ENCODE measurements at regions not wholly inside any gene's neighbourhood (a gene's known extent, or its start where the extent isn't known, plus 50 kb on each side); places are given as distances from the start of the nearest gene placed in this dataset.

GRCh38 chr3:80682235-80682634, 914.4 kb upstream of the ROBO1 start (continued):
- no peak for TF ChIP-seq TOE1 (IDR thresholded peaks at IDR 0.05; ENCODE audit: borderline replicate concordance)
- TF ChIP-seq TOE1 (CRISPR knock-in tag; IDR thresholded peaks at IDR 0.05; ENCODE audit: borderline replicate concordance, low read depth), result no peak

- Histone ChIP-seq H2AFZ (ENCODE audit: low read depth, low read length) (no peak overlapping the region), H3K9me3 (replicated peaks; ENCODE audit: control insufficient read depth, insufficient read depth, low read depth, low read length) (no peaks in the 10 kb centered on the region), H3K4me3 (no peak overlapping the region), H3K9me1 (ENCODE audit: control insufficient read depth, insufficient read depth, low read length) (no peaks in the 10 kb centered on the region), H3K27me3 (ENCODE audit: control insufficient read depth in 2 of 2, insufficient read depth in 2 of 2, low read length in 2 of 2) (no peaks in the 10 kb centered on the region), H3K4me2 (ENCODE audit: insufficient read depth, low read length) (no peak overlapping the region), H3K4me1 (replicated peaks in 1 of 2; ENCODE audit: control insufficient read depth in 2 of 2, insufficient read depth in 2 of 2, low read length in 2 of 2) (no peaks in the 10 kb centered on the region), H4K20me1 (replicated peaks; ENCODE audit: control insufficient read depth, insufficient read depth, low read length) (no peaks in the 10 kb centered on the region), H3K79me2 (ENCODE audit: control insufficient read depth, insufficient read depth, low read length) (no peaks in the 10 kb centered on the region), H3K27ac (ENCODE audit: extremely low read depth, low read depth, low read length) (no peak overlapping the region), H3K36me3 (ENCODE audit: control insufficient read depth, insufficient read depth, low read length) (no peaks in the 10 kb centered on the region), H3K9ac (ENCODE audit: insufficient read depth in 1 of 2, low read depth in 2 of 2, low read length in 2 of 2) (no peak overlapping the region)
- no TSS peak for BruUV-seq (replicated peaks)
- ATAC-seq (no peak), FAIRE-seq (no peak), DNase-seq (ENCODE audit: extremely low read depth in 1 of 4, low spot score in 3 of 4) (no peak)
- in situ Hi-C loops (cut with MboI), result no loop called here
- ChIA-PET CTCF (ENCODE audit: low intra/inter-chr PET ratio) (no interaction called here), POLR2A (no interaction called here)
- intact Hi-C loops (cut with micrococcal nuclease), result no loop called here
- TF ChIP-seq ZNF282 (CRISPR knock-in tag; IDR thresholded peaks at IDR 0.05) (no peak), SLC30A9 (CRISPR knock-in tag; IDR thresholded peaks at IDR 0.05) (no peak), MEF2D (tag; conservative IDR thresholded peaks at IDR 0.05; ENCODE audit: low read depth) (no peak), NCOA6 (IDR thresholded peaks at IDR 0.05) (no peak), BRF2 (IDR thresholded peaks at IDR 0.05; ENCODE audit: borderline replicate concordance, insufficient read depth, insufficient read length) (no peak), ZNF830 (CRISPR knock-in tag; IDR thresholded peaks at IDR 0.05) (no peak), ZNF699 (CRISPR knock-in tag; IDR thresholded peaks at IDR 0.05; ENCODE audit: insufficient replicate concordance) (no peak)
- 18% methylated on average over 4 of the region's 6 CpGs for WGBS (ENCODE audit: insufficient coverage, low coverage, missing lambda C conversion rate)
These were observed 910.0 kb upstream of the ROBO1 start for GRCh38 chr3:80677796-80678195.

All from K562 (cell line).